T1000 (cell line): ENCODE measurements at regions not wholly inside any gene's neighbourhood (a gene's known extent, or its start where the extent isn't known, plus 50 kb on each side); places are given as distances from the start of the nearest gene placed in this dataset.
A peak's percentile ranks its signal among the peaks of the same experiment; 100 is the strongest.

Experiments used
- DNase-seq: peaks from one replicate; lab custom pipeline; 2025; ENCODE audit warnings: mixed read lengths; lab: John Stamatoyannopoulos, UW

GRCh38 chr12:124413401-124413800, 118.5 kb downstream of the RFLNA start:
- no peak for DNase-seq

GRCh38 chr12:124412646-124413015, 117.7 kb downstream of the RFLNA start:
- no peak for DNase-seq

- DNase-seq, result no peak
These were observed 117.2 kb downstream of the RFLNA start for GRCh38 chr12:124411953-124412645.

- DNase-seq, result peak; percentile 90
These were observed 116.5 kb downstream of the RFLNA start for GRCh38 chr12:124411281-124411878.

GRCh38 chr12:124410354-124411175, 115.7 kb downstream of the RFLNA start:
- no peak for DNase-seq

GRCh38 chr12:124408822-124409517, 114.1 kb downstream of the RFLNA start:
- DNase-seq, result no peak

GRCh38 chr12:124407074-124407473, 112.2 kb downstream of the RFLNA start:
- no peak for DNase-seq

- no peak for DNase-seq
These were observed 111.2 kb downstream of the RFLNA start for GRCh38 chr12:124406043-124406442.

- no peak for DNase-seq
These were observed 110.7 kb downstream of the RFLNA start for GRCh38 chr12:124405592-124405991.

GRCh38 chr12:124405151-124405550, 110.3 kb downstream of the RFLNA start:
- DNase-seq, result no peak

GRCh38 chr12:124404162-124404784, 109.4 kb downstream of the RFLNA start:
- no peak for DNase-seq

GRCh38 chr12:124403273-124403672, 108.4 kb downstream of the RFLNA start:
- DNase-seq, result no peak

GRCh38 chr12:124402248-124403066, 107.6 kb downstream of the RFLNA start:
- DNase-seq, result no peak

- DNase-seq, result no peak
These were observed 106.9 kb downstream of the RFLNA start for GRCh38 chr12:124401704-124402221.

GRCh38 chr12:124400124-124400523, 105.2 kb downstream of the RFLNA start:
- no peak for DNase-seq

GRCh38 chr12:124399622-124400021, 104.7 kb downstream of the RFLNA start:
- no peak for DNase-seq

GRCh38 chr12:124398578-124399227, 103.8 kb downstream of the RFLNA start:
- no peak for DNase-seq

GRCh38 chr12:124397807-124398577, 103.1 kb downstream of the RFLNA start:
- no peak for DNase-seq

- no peak for DNase-seq
These were observed 102.4 kb downstream of the RFLNA start for GRCh38 chr12:124397399-124397679.
